ENCODE measurements at regions not wholly inside any gene's neighbourhood (a gene's known extent, or its start where the extent isn't known, plus 50 kb on each side); places are given as distances from the start of the nearest gene placed in this dataset.

GRCh38 chr6:40274058-40274457 lies 313.1 kb downstream of the LRFN2 start:
- no peaks in the 10 kb centered on the region for H3K36me3 ChIP-seq (ENCODE audit: control insufficient read depth, insufficient read depth, low read length)
- H3K79me1 ChIP-seq (ENCODE audit: low read depth in 1 of 2, low read length in 2 of 2), result no peaks in the 10 kb centered on the region
- H3K27me3 ChIP-seq (ENCODE audit: control insufficient read depth, insufficient read depth, low read length), result no peaks in the 10 kb centered on the region
- no peak overlapping the region for H2BK120ac ChIP-seq (ENCODE audit: low read depth, low read length)
- DNase-seq (no peak), ATAC-seq (ENCODE audit: low read depth) (no peak)
- no peak overlapping the region for H2AK9ac ChIP-seq (replicated peaks; ENCODE audit: low read depth, low read length, poor library complexity)
- H3K14ac ChIP-seq (replicated peaks; ENCODE audit: low read depth, low read length), result no peak overlapping the region
- no peak overlapping the region for H3K27ac ChIP-seq (ENCODE audit: insufficient read depth, low read length)
- H3K9me3 ChIP-seq (ENCODE audit: control insufficient read depth, insufficient read depth, low read length), result no peaks in the 10 kb centered on the region
- H2AFZ ChIP-seq (replicated peaks; ENCODE audit: low read length, poor library complexity), result no peak overlapping the region
- POLR2A ChIA-PET (ENCODE audit: unreplicated experiment), result no interaction called here
- H2BK5ac ChIP-seq (ENCODE audit: low read depth, low read length, poor library complexity, severe bottlenecking), result no peak overlapping the region
- BruUV-seq (replicated peaks), result no TSS peak
- H3K4me2 ChIP-seq (ENCODE audit: low read depth, low read length), result no peak overlapping the region
- no peak overlapping the region for H3K23ac ChIP-seq (ENCODE audit: low read depth, low read length)
- H3K9ac ChIP-seq (ENCODE audit: low read depth, low read length), result no peak overlapping the region
- no peak overlapping the region for H2BK20ac ChIP-seq (ENCODE audit: low read depth, low read length)
- no peak overlapping the region for H3K18ac ChIP-seq (ENCODE audit: low read depth, low read length)
- no peak overlapping the region for H3K4ac ChIP-seq (ENCODE audit: low read depth, low read length)
- dilution Hi-C loops (cut with HindIII; ENCODE audit: low sequenced_read_pairs, unreplicated experiment), result no loop called here
- no CpG with 5 or more reads among the region's 2 CpGs for WGBS, 2 experiments (ENCODE audit: extremely low coverage in 2 of 2, insufficient read length in 1 of 2)
- no peak overlapping the region for H4K8ac ChIP-seq (ENCODE audit: low read depth in 2 of 2, low read length in 2 of 2)
- H4K5ac ChIP-seq (ENCODE audit: low read depth, low read length), result no peak overlapping the region
- no peak overlapping the region for H3K4me3 ChIP-seq (ENCODE audit: insufficient read depth, low read depth, low read length)
- no peak overlapping the region for H2AK5ac ChIP-seq (ENCODE audit: low read depth, low read length)
- H3K9me1 ChIP-seq (ENCODE audit: insufficient read depth, low read length), result no peaks in the 10 kb centered on the region
- no peak overlapping the region for H4K91ac ChIP-seq (ENCODE audit: insufficient read depth, low read depth, low read length)
- CTCF ChIA-PET, result no interaction called here
- intact Hi-C loops (cut with micrococcal nuclease), result no loop called here
- no peak overlapping the region for H3K56ac ChIP-seq (ENCODE audit: extremely low read depth, insufficient read depth, low read length)
- H4K20me1 ChIP-seq (ENCODE audit: insufficient read depth, low read length), result no peaks in the 10 kb centered on the region
- TF ChIP-seq MXI1 (IDR thresholded peaks at IDR 0.05; ENCODE audit: borderline replicate concordance, low read depth, low read length), result no peak
- no peak for TF ChIP-seq SMC3 (IDR thresholded peaks at IDR 0.05; ENCODE audit: low read depth, low read length)
- no peak for TF ChIP-seq RFX5 (IDR thresholded peaks at IDR 0.05; ENCODE audit: low read depth, low read length)
- TF ChIP-seq MAZ (IDR thresholded peaks at IDR 0.05; ENCODE audit: borderline replicate concordance, low read depth, low read length), result no peak
- TF ChIP-seq POLR2A (IDR thresholded peaks at IDR 0.05; ENCODE audit: low read depth, low read length), result no peak
- no peak for TF ChIP-seq RCOR1 (IDR thresholded peaks at IDR 0.05; ENCODE audit: insufficient replicate concordance, low read length)
- TF ChIP-seq, protein P1, sequence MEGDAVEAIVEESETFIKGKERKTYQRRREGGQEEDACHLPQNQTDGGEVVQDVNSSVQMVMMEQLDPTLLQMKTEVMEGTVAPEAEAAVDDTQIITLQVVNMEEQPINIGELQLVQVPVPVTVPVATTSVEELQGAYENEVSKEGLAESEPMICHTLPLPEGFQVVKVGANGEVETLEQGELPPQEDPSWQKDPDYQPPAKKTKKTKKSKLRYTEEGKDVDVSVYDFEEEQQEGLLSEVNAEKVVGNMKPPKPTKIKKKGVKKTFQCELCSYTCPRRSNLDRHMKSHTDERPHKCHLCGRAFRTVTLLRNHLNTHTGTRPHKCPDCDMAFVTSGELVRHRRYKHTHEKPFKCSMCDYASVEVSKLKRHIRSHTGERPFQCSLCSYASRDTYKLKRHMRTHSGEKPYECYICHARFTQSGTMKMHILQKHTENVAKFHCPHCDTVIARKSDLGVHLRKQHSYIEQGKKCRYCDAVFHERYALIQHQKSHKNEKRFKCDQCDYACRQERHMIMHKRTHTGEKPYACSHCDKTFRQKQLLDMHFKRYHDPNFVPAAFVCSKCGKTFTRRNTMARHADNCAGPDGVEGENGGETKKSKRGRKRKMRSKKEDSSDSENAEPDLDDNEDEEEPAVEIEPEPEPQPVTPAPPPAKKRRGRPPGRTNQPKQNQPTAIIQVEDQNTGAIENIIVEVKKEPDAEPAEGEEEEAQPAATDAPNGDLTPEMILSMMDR (conservative IDR thresholded peaks at IDR 0.05; ENCODE audit: low read depth, low read length), result no peak
- no peak for TF ChIP-seq MAFK (IDR thresholded peaks at IDR 0.05; ENCODE audit: low read depth, low read length)
- TF ChIP-seq RAD21 (IDR thresholded peaks at IDR 0.05; ENCODE audit: low read length), result no peak
- no peak for TF ChIP-seq CEBPB (IDR thresholded peaks at IDR 0.05; ENCODE audit: low read depth, low read length)
- no peak for TF ChIP-seq BHLHE40 (IDR thresholded peaks at IDR 0.05; ENCODE audit: low read depth, low read length)
- TF ChIP-seq, protein P2, sequence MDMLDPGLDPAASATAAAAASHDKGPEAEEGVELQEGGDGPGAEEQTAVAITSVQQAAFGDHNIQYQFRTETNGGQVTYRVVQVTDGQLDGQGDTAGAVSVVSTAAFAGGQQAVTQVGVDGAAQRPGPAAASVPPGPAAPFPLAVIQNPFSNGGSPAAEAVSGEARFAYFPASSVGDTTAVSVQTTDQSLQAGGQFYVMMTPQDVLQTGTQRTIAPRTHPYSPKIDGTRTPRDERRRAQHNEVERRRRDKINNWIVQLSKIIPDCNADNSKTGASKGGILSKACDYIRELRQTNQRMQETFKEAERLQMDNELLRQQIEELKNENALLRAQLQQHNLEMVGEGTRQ (IDR thresholded peaks at IDR 0.05; ENCODE audit: low read depth, low read length), result no peak
- no peak for TF ChIP-seq CHD1 (IDR thresholded peaks at IDR 0.05; ENCODE audit: low read depth, low read length)
- TF ChIP-seq NFE2L2 (IDR thresholded peaks at IDR 0.05; ENCODE audit: low read depth, low read length), result no peak
- TF ChIP-seq FOS (IDR thresholded peaks at IDR 0.05; ENCODE audit: low read depth, low read length), result no peak
- no peaks in the 10 kb centered on the region for H3K4me1 ChIP-seq (ENCODE audit: control insufficient read depth, insufficient read depth, low read length)
- in situ Hi-C loops (cut with MboI; ENCODE audit: low sequenced_read_pairs), result no loop called here
- H2BK15ac ChIP-seq (ENCODE audit: low read depth, low read length), result no peak overlapping the region

Data from IMR-90 (cell line).